T-helper 1 cell treated with Interleukin-12 subunit alpha and Interleukin-12 subunit beta and Interleukin-4 antibody, amounts not matched to agents 30 ng/mL and 1 ng/mL, for 36 hours (primary cell): ENCODE measurements at regions not wholly inside any gene's neighbourhood (a gene's known extent, or its start where the extent isn't known, plus 50 kb on each side); places are given as distances from the start of the nearest gene placed in this dataset.
"Not testable (repeated sequence)": the region's sequence is repeated elsewhere in the genome, so short reads cannot be mapped to it uniquely, and the experiment has no call there.

Experiments
- intact Hi-C: fragments of 100-400 bp; cut with micrococcal nuclease; formaldehyde crosslinking; loops from one replicate; pipeline ENCODE4 v1.15.1; 2024

GRCh38 chr17:20733923-20734322 lies 154.4 kb downstream of the CDRT15L2 start:
- intact Hi-C loops, result no loop called here

DNA sequence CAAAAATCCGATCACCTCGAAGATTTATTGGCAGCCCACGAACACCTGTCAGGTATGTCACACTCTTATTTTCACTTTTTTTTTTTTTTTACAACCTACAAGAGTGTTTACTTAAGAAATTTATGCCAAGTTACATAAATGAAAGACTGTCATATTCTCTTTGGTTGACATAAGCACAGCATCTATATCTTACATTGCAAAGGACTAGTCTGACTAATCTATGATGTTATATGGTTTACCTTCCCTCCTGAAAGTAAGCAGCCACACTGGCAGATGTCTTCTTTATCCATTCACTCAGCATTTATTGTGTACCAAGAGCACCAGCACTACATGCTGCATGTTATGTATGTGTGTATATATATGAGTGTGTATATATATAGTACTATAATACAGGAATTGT lies 156.3 kb downstream of the CDRT15L2 start:
- intact Hi-C loops, result no loop called here

GRCh38 chr17:20737636-20738035 lies 158.1 kb downstream of the CDRT15L2 start:
- intact Hi-C loops, result not testable (repeated sequence)

DNA sequence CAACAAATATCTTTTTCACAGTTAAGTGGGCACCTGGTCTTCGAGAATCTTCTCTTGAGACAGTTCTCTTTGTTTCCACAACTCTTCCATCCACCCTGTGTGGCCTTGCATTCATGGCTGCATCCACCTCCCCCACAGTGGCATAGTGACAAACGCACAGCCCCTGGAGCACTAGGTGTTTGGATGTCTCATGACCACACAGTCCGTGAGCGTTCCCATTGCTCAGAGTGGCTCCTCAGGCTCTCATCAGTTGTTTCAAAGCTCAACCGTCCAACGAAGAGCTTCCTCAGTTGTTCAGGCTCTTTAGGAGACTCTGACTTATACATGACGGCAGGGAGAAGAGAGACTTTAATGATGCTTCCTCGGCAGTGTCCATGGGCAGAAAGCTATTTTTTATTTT lies 191.6 kb downstream of the CDRT15L2 start:
- intact Hi-C loops, result no loop called here

DNA sequence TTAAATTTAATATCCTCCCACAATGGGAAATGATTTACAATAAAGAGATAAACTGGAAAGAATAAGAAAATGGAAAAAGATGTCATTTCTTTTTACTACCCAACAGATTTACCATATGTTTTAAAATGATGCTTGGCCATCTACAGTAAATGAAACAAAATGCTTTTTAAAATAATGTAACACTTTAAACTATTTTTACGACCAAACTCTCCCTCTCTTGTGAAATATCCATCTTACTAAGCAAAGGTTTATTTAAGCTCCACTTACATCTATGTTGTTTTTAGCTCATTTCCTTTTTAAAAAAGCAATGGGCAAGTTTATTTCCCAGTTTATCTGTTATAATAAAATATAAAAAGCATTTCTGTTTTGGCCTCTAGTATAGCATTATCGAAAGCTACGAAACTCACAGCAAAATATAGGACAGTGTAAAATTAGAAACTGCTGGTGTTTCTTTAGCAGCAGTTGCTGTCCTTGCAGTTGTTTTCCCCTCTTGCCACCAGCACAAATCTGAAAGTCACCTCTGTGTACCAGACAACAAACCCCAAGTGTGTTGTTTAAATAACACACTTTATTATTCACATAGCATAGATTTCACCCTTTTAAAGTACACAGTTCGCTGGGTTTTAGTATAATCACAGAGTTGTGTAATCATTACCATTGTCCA lies 195.1 kb downstream of the CDRT15L2 start:
- intact Hi-C loops, result no loop called here

DNA sequence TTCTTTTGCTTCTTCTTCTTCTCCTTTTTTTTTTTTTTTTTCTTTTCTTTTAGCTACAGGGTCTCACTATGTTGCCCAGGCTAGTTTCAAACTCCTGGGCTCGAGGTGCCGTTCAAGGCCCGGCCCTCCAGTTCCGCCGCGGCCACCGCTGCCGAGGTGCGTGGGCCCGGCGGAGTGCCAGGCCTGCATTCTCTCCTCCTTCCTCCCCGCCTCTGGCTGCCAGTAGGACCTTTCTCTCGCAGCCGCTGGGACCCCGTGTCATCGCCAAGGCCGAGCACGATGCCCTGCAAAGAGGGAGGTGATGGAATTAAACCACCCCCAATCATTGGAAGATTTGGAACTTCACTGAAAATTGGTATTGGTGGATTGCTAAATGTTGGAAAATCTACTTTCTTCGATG lies 195.8 kb downstream of the CDRT15L2 start:
- intact Hi-C loops, result no loop called here

DNA sequence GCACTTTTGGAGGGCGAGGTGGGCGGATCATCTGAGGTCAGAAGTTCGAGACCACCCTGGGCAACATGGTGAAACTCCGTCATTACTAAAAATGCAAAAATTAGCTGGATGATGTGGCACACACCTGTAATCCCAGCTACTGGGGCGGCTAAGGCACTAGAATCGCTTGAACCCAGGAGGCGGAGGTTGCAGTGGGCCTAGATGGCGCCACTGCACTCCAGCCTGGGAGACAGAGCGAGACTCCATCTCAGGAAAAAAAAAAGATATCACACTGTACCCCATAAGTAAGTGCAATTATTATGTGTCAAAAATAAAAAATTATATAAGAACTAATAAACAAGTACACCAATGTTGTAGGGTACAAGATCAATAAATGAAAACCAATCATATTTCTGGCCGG lies 200.0 kb downstream of the CDRT15L2 start:
- intact Hi-C loops, result no loop called here

DNA sequence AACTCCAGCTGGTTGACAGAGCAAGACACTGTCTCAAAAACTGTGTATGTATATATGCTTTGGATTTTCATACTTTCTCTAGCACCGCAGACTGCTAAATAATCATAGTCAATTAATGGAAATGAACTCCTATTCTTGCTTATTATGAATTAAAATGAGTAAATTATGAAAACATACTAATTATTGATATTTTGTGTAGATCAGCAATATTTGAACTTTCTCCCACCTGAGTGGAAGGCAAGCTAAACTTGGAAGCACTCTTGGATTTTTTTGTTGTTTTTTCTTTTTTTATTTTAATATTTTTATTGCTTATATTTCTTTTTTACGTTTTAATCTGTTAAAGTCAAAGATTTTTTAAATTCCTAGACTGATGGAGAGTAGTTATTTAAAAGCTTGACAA lies 201.7 kb downstream of the CDRT15L2 start:
- intact Hi-C loops, result no loop called here

GRCh38 chr17:20781869-20782268 lies 202.3 kb downstream of the CDRT15L2 start:
- intact Hi-C loops, result not testable (repeated sequence)

GRCh38 chr17:20783091-20783490 lies 203.6 kb downstream of the CDRT15L2 start:
- intact Hi-C loops, result no loop called here

DNA sequence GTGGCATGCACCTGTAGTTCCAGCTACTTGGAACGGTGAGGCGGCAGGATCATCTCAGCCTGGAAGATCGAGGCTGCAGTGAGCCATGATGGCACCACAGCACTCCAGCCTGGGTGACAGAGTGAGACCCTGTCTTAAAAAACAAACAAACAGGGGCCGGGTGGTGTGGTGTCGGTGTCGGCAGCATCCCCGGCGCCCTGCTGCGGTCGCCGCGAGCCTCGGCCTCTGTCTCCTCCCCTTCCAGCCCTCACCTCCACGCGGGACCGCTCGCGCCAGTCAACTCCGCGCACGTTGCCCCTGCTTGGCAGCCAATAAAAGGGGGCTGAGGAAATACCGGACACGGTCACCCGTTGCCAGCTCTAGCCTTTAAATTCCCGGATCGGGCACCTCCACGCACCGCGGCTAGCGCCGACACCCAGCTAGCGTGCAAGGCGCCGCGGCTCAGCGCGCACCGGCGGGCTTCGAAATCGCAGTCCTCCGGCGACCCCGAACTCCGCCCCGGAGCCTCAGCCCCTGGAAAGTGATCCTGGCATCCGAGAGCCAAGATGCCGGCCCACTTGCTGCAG lies 204.7 kb downstream of the CDRT15L2 start:
- intact Hi-C loops, result no loop called here

DNA sequence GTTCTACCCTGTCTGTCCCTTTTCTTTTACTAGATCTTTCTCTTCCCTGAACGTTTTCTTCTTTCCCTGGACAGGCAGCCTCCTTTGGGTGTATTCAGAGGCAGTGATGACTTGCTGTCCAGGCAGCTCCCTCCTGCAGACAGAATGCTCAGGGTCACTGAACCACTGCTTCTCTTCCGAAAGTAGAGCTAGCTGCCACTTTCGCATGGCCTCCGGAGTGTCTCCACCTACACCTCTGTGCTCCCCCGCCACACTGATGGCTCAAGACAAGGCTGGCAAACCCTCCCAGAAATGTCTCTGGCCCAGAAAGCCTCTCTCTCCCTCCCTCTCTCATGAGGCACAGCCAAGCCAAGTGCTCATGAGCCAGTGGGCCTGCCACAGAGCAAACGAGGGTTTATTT lies 207.8 kb downstream of the CDRT15L2 start:
- intact Hi-C loops, result no loop called here

DNA sequence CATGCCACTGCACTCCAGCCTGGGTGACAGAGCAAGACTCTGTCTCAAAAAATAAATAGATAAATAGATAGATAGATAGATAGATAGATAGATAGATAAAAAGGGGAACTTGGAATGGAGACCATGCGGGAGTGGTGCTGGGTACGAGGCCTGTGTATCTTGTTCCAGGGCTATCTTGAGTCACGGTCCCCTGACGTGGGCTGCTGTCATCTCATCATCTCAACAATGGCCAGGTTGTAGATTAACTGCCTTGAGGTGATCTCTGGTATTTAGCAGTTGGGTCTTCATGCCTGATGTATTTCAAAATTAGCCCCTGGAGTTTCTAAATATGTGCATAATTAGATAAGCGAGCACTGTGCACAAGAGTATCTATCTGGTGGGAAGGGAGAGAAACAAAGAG lies 212.1 kb downstream of the CDRT15L2 start:
- intact Hi-C loops, result no loop called here

DNA sequence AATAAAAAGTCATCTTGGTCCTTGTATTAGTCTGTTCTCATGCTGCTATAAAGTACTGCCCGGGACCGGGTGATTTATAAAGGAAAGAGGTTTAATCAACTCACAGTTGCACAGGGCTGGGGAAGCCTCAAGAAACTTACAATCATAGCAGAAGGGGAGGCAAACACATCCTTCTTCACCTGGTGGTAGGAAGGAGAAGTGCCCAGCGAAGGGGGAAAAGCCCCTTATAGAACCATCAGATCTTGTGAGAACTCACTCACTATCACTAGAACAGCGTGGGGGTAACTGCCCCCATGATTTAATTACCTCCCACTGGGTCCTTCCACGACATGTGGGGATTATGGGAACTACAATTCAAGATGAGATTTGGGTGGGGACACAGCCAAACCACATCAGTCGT lies 215.0 kb downstream of the CDRT15L2 start:
- intact Hi-C loops, result not testable (repeated sequence)

DNA sequence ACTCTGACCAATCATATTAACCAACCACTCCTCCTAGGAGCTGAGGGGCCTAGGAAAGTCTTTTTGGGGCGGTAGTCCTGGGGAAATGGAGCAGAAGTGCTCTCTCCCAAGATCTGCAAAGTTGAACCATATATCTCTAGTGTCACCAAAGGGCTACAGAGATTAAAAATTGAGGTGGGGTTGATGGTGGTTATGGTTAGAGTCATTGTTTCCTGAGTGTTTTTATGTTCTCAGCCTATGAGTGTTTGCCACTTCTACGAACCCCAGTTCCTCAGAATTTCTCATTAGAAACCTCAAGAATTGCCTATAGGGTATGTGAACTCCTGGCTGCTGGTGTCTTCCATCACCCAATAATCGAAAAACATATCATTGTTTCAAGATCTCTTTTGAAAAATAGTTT lies 217.8 kb downstream of the CDRT15L2 start:
- intact Hi-C loops, result no loop called here

DNA sequence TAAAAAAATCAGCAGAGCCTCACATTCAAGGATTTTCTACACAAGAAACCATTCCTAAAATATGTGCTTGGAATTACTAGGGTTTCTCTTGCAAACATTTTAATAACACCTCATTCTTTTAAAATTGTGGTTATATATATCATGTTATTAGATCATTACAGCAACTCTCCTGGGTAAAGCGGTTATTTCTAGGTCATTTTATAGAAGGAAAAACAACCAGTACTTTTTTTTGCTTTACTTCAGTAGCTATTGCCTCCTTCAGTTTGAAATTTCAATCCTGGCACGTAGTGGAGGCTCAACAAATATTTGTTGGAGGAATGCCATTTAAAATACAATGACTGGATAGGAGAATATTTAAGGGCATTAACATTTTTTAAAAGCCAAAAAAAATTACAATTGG lies 220.6 kb downstream of the CDRT15L2 start:
- intact Hi-C loops, result loop anchor here (2.0 to 5.0 kb wide), 2 partner anchors 49 to 297 kb away; no protein-coding TSS in a partner anchor

DNA sequence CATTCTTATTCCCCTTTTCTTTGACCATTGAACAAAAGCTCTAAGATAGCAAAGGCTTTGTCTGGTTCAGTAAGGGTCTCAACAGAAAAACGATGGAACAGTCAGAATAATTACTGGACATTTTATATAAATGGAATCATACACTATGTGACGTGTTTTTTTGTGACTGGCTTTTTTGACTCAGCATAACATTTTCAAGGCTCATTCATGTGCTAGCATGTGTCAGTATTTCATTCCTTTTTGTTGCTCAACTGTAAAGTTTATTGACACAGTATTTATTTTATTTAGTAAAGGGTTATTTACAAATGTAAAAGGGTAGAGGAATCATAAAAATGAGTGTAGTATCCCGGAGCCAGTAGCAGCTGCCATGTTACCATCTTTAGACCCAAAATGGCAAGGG lies 226.2 kb downstream of the CDRT15L2 start:
- intact Hi-C loops, result no loop called here

DNA sequence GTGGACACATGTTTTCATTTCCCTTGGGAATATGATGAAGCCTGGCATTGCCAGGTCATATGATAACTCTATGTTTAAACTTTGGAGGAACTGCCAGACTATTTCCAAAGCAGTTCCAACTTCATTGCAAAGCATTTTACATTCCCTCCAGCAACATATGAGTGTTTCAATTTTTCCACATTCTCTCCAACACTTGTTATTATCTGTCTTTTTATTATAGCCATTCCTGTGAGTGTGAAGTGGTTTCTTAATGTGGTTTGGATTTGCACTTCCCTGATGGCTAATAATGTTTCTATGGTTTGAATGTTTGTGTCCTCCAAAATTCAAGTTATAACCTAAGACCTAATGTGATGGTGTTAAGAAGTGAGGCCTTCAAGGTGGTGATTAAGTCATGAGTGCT lies 228.0 kb downstream of the CDRT15L2 start:
- intact Hi-C loops, result not testable (repeated sequence)

GRCh38 chr17:20815410-20815809 lies 227.4 kb downstream of the USP22 start:
- intact Hi-C loops, result not testable (repeated sequence)

DNA sequence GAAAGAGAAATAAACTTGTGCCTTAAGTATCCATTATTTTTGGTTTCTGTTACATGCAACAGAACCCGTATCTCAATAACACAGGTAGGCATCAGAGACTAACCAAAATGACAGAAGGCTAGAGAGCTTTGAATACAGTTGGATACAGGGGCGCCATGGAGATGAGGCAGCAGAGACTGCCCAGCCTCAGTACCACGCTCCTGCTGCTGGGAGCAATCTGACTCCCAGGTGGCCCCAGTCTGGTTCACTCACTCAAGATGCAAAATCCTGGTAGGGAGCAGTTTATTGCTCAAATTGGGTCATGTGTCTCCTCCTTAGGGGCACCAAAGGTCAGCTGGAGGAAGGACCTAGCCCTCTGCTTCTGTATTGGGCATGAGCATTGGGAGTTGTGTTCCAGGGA lies 218.9 kb downstream of the USP22 start:
- intact Hi-C loops, result no loop called here

GRCh38 chr17:20825539-20825938 lies 217.3 kb downstream of the USP22 start:
- intact Hi-C loops, result no loop called here

- intact Hi-C loops, result loop anchor here (10.0 kb wide), 1 partner anchor 456 kb away; no protein-coding TSS in a partner anchor
These were observed 202.4 kb downstream of the USP22 start for GRCh38 chr17:20840453-20840852.
